Caco-2 (cell line): ENCODE measurements at regions not wholly inside any gene's neighbourhood (a gene's known extent, or its start where the extent isn't known, plus 50 kb on each side); places are given as distances from the start of the nearest gene placed in this dataset.

ENCODE experiments used
- BruUV-seq: library from RNA; stranded (reverse); fragments of 400-500 nt; replicated peaks from 2 replicates; lab custom pipeline; 2021; lab: Mats Ljungman, UMichigan
- CTCF ChIA-PET: fragments of 300-600 bp; sonication (Branson Sonifier 250); formaldehyde crosslinking; loops from one replicate; lab custom pipeline; 2022; ENCODE audit warnings: antibody characterized with exemption; lab: Charles Lee
- POLR2A ChIA-PET: fragments of 300-600 bp; sonication (Branson Sonifier 250); formaldehyde crosslinking; loops from one replicate; lab custom pipeline; 2022; ENCODE audit warnings: antibody characterized with exemption; lab: Charles Lee
- DNase-seq, 2 experiments: peaks; one replicate each; pipeline versions ENCODE4 v3.0.0 to v3.0.0-alpha.2; 2020 to 2022
- H3K27me3 ChIP-seq: replicated peaks from 2 replicates; pipeline ENCODE4 v1.6.0; 2011; ENCODE audit warnings: low read length; ENCODE audit not compliant: control insufficient read depth, insufficient read depth
- H3K36me3 ChIP-seq: 2 replicates; pipeline ENCODE4 v1.5.1; 2011; ENCODE audit warnings: low read length; ENCODE audit not compliant: control insufficient read depth, insufficient read depth
- H3K4me1 ChIP-seq: fragments of 250-450 bp; sonication (Bioruptor Pico); 2 replicates; pipeline ENCODE4 v1.5.1; 2020; ENCODE audit warnings: mild to moderate bottlenecking
- H3K4me3 ChIP-seq: 2 replicates; pipeline ENCODE4 v1.5.1; 2011; ENCODE audit warnings: low read depth, mild to moderate bottlenecking, control low read depth, low read length
- H3K9me3 ChIP-seq: fragments of 250-450 bp; sonication (Bioruptor Pico); 2 replicates; pipeline ENCODE4 v1.5.1; 2020; ENCODE audit warnings: mild to moderate bottlenecking, moderate library complexity
- H3K27ac Mint-ChIP-seq: one replicate; pipeline ENCODE4 v1.8.0; 2022; ENCODE audit warnings: mixed read lengths; ENCODE audit not compliant: unreplicated experiment
- H3K27me3 Mint-ChIP-seq: one replicate; pipeline ENCODE4 v1.8.0; 2022; ENCODE audit warnings: mixed read lengths; ENCODE audit not compliant: insufficient read depth, unreplicated experiment
- H3K36me3 Mint-ChIP-seq: one replicate; pipeline ENCODE4 v1.8.0; 2022; ENCODE audit warnings: mild to moderate bottlenecking, mixed read lengths; ENCODE audit not compliant: insufficient read depth, unreplicated experiment
- H3K4me1 Mint-ChIP-seq: one replicate; pipeline ENCODE4 v1.8.0; 2022; ENCODE audit warnings: low read depth, mixed read lengths; ENCODE audit not compliant: unreplicated experiment
- H3K4me3 Mint-ChIP-seq: one replicate; pipeline ENCODE4 v1.8.0; 2022; ENCODE audit warnings: mild to moderate bottlenecking, moderate library complexity, mixed read lengths; ENCODE audit not compliant: unreplicated experiment
- H3K9me3 Mint-ChIP-seq: one replicate; pipeline ENCODE4 v1.8.0; 2022; ENCODE audit warnings: mixed read lengths; ENCODE audit not compliant: unreplicated experiment
- intact Hi-C: fragments of 100-400 bp; cut with micrococcal nuclease; formaldehyde crosslinking; loops from one replicate; pipeline ENCODE4 v1.10.0; 2022; ENCODE audit not compliant: unreplicated experiment
- TF ChIP-seq, protein P1 (sequence below), 2 experiments: fragments of 200-600 bp in 1 of 2; IDR thresholded peaks; 1 replicate in 1 of 2; 2 replicates in 1 of 2; pipeline versions ENCODE4 v1.5.1 to v1.8.0; 2011 to 2022; ENCODE audit warnings: antibody characterized with exemption in 1 of 2, control low read depth in 1 of 2, inconsistent platforms in 1 of 2, low read depth in 1 of 2, low read length in 1 of 2, mild to moderate bottlenecking in 1 of 2, moderate library complexity in 1 of 2; ENCODE audit not compliant: insufficient read depth in 1 of 2, severe bottlenecking in 1 of 2, unreplicated experiment in 1 of 2

DNA sequence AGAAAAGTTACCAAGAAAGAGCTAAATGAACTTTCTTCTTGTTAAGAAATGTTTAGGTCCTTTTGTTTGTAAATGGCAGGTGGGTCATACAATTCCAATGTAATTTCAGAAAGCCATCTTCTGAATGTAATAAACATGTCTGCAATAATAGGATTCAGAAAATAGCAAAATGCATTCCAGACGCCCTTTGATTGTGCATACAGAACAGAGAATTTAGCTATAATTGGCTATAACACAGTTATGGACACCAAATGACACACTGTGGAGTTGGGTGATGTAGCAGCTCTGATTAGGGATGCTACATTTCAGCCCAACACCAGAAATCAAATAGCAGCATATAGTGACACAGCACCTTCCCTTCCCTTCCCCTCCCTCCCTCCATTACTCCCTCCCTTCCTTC, 240.8 kb downstream of the SNX10 start:
- no peak for DNase-seq
- H3K4me1 Mint-ChIP-seq: no peaks in the 10 kb centered on the region

DNA sequence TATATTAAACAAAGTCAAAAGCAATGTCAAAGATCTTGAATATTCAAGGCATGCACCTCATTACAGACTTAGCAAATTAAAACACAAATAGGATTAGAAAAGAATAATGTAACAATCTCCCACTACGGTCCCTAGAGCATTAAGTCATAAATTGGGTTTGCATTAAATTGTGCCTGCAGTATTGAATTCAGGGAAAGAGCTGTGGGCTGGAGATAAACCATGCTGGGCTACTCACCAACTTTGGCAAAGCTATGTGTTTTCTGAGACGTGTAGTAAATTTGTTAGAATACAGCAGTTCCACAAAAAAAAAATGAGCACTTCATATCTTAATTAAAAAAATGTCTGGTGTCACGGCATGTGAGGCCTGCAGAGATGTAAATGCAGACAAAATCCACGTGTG, 241.6 kb downstream of the SNX10 start:
- intact Hi-C loops: no loop called here
- Mint-ChIP-seq H3K36me3 (no peaks in the 10 kb centered on the region), H3K4me3 (no peak overlapping the region), H3K27me3 (peaks cover 43% of the 10 kb centered on the region), H3K9me3 (no peaks in the 10 kb centered on the region), H3K27ac (no peak overlapping the region), H3K4me1 (no peaks in the 10 kb centered on the region)
- BruUV-seq: no TSS peak
- TF ChIP-seq, protein P1, sequence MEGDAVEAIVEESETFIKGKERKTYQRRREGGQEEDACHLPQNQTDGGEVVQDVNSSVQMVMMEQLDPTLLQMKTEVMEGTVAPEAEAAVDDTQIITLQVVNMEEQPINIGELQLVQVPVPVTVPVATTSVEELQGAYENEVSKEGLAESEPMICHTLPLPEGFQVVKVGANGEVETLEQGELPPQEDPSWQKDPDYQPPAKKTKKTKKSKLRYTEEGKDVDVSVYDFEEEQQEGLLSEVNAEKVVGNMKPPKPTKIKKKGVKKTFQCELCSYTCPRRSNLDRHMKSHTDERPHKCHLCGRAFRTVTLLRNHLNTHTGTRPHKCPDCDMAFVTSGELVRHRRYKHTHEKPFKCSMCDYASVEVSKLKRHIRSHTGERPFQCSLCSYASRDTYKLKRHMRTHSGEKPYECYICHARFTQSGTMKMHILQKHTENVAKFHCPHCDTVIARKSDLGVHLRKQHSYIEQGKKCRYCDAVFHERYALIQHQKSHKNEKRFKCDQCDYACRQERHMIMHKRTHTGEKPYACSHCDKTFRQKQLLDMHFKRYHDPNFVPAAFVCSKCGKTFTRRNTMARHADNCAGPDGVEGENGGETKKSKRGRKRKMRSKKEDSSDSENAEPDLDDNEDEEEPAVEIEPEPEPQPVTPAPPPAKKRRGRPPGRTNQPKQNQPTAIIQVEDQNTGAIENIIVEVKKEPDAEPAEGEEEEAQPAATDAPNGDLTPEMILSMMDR (IDR thresholded peaks at IDR 0.05; ENCODE audit: insufficient read depth in 1 of 2, low read depth in 1 of 2, low read length in 1 of 2, severe bottlenecking in 1 of 2, unreplicated experiment in 1 of 2): no peak
- ChIA-PET POLR2A (no interaction called here), CTCF (no interaction called here)
- no peak for DNase-seq
- H3K4me3 ChIP-seq: no peak overlapping the region
- peaks cover 3% of the 10 kb centered on the region for H3K27me3 ChIP-seq
- no peaks in the 10 kb centered on the region for H3K4me1 ChIP-seq
- no peaks in the 10 kb centered on the region for H3K36me3 ChIP-seq
- no peaks in the 10 kb centered on the region for H3K9me3 ChIP-seq

More for the DNA sequence above, 240.8 kb downstream of the SNX10 start:
- intact Hi-C loops: no loop called here
- ChIA-PET CTCF (no interaction called here), POLR2A (no interaction called here)
- H3K4me3 ChIP-seq: no peak overlapping the region
- no peaks in the 10 kb centered on the region for H3K36me3 ChIP-seq
- H3K36me3 Mint-ChIP-seq: no peaks in the 10 kb centered on the region
- no peaks in the 10 kb centered on the region for H3K9me3 ChIP-seq
- H3K4me1 ChIP-seq: no peaks in the 10 kb centered on the region
- H3K9me3 Mint-ChIP-seq: no peaks in the 10 kb centered on the region
- no TSS peak for BruUV-seq
- H3K4me3 Mint-ChIP-seq: no peak overlapping the region
- H3K27me3 Mint-ChIP-seq: peaks cover 37% of the 10 kb centered on the region
- TF ChIP-seq, protein P1 (IDR thresholded peaks at IDR 0.05; ENCODE audit: insufficient read depth in 1 of 2, low read depth in 1 of 2, low read length in 1 of 2, severe bottlenecking in 1 of 2, unreplicated experiment in 1 of 2): no peak
- H3K27me3 ChIP-seq: peaks cover 3% of the 10 kb centered on the region
- H3K27ac Mint-ChIP-seq: no peak overlapping the region

DNA sequence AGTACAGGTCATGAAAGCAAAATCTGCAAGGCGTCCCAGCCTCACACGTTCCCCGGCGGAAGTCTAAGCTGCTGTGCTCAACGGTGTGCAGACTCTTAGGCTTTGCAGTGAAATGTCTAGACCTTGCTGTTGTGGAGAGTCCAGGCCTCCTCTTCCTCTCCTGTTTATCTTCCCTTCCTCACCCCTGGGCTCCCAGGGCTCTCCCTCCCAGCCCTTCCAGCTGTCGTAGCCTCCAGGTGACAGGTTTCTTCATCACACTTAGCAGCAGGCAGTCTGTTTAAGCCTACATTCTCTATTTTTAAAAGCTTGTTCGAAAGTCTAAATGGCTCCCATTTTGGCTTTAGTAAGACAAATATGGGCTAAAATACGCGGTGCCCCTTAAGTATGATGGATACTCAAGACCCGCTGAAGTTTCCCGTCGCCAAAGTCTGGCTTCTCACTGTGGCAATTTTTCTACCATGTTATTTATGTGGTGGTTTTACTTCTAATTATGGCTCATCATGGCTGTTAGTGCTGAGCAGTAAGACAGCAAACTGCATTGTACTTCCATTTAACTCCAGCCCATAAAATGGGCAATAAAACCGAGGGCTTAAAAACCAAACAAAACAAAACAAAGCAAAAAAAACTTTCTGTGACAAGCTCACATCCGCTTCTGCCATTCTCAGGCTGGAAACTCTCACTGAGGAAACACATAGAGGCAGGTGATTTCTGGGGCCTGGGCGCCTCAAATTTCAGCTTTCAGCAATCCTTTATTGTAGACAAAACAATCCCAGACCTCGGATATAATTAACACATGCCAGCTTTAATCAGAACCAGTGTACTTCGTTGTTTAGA, 243.2 kb downstream of the SNX10 start:
- ChIA-PET CTCF (no interaction called here), POLR2A (no interaction called here)
- Mint-ChIP-seq H3K4me3 (no peak overlapping the region), H3K27ac (no peak overlapping the region), H3K36me3 (no peaks in the 10 kb centered on the region), H3K9me3 (no peaks in the 10 kb centered on the region), H3K27me3 (peaks cover 47% of the 10 kb centered on the region), H3K4me1 (no peaks in the 10 kb centered on the region)
- Histone ChIP-seq H3K36me3 (no peaks in the 10 kb centered on the region), H3K9me3 (no peaks in the 10 kb centered on the region), H3K4me3 (no peak overlapping the region), H3K27me3 (peaks cover 3% of the 10 kb centered on the region), H3K4me1 (no peaks in the 10 kb centered on the region)
- no peak for DNase-seq
- no TSS peak for BruUV-seq
- intact Hi-C loops: no loop called here
- TF ChIP-seq, protein P1 (IDR thresholded peaks at IDR 0.05; ENCODE audit: insufficient read depth in 1 of 2, low read depth in 1 of 2, low read length in 1 of 2, severe bottlenecking in 1 of 2, unreplicated experiment in 1 of 2): no peak
